ENCODE measurements at regions not wholly inside any gene's neighbourhood (a gene's known extent, or its start where the extent isn't known, plus 50 kb on each side); places are given as distances from the start of the nearest gene placed in this dataset.

GRCh38 chr5:33229216-33229615, 211.5 kb upstream of the TARS1 start:
- TF ChIP-seq CTCF (IDR thresholded peaks at IDR 0.05; ENCODE audit: insufficient read depth, low read depth, low read length, missing control alignments) = no peak
- H3K4me3 ChIP-seq (ENCODE audit: low read length) = no peak overlapping the region
- no peak for DNase-seq (ENCODE audit: low read depth)

- no peak for DNase-seq (ENCODE audit: low read depth)
- no peak overlapping the region for H3K4me3 ChIP-seq (ENCODE audit: low read length)
- TF ChIP-seq CTCF (IDR thresholded peaks at IDR 0.05; ENCODE audit: insufficient read depth, low read depth, low read length, missing control alignments) = no peak
These were observed 210.2 kb upstream of the TARS1 start for GRCh38 chr5:33230467-33231078.

GRCh38 chr5:33231214-33231710, 209.5 kb upstream of the TARS1 start:
- TF ChIP-seq CTCF (IDR thresholded peaks at IDR 0.05; ENCODE audit: insufficient read depth, low read depth, low read length, missing control alignments) = no peak
- DNase-seq (ENCODE audit: low read depth) = no peak

GRCh38 chr5:33231935-33232334, 208.8 kb upstream of the TARS1 start:
- TF ChIP-seq CTCF (IDR thresholded peaks at IDR 0.05; ENCODE audit: insufficient read depth, low read depth, low read length, missing control alignments) = no peak
- no peak overlapping the region for H3K4me3 ChIP-seq (ENCODE audit: low read length)
- DNase-seq (ENCODE audit: low read depth) = no peak

More at GRCh38 chr5:33231214-33231710, 209.5 kb upstream of the TARS1 start:
- no peak overlapping the region for H3K4me3 ChIP-seq (ENCODE audit: low read length)

- TF ChIP-seq CTCF (IDR thresholded peaks at IDR 0.05; ENCODE audit: insufficient read depth, low read depth, low read length, missing control alignments) = no peak
- no peak overlapping the region for H3K4me3 ChIP-seq (ENCODE audit: low read length)
- DNase-seq (ENCODE audit: low read depth) = no peak
These were observed 207.8 kb upstream of the TARS1 start for GRCh38 chr5:33232731-33233505.

GRCh38 chr5:33235304-33235703, 205.5 kb upstream of the TARS1 start:
- TF ChIP-seq CTCF (IDR thresholded peaks at IDR 0.05; ENCODE audit: insufficient read depth, low read depth, low read length, missing control alignments) = no peak
- peak; percentile 41 for DNase-seq (ENCODE audit: low read depth)

More at GRCh38 chr5:33235304-33235703, 205.5 kb upstream of the TARS1 start:
- H3K4me3 ChIP-seq (ENCODE audit: low read length) = no peak overlapping the region

All from epithelial cell of esophagus (primary cell).